MCF 10A (cell line): ENCODE measurements at regions not wholly inside any gene's neighbourhood (a gene's known extent, or its start where the extent isn't known, plus 50 kb on each side); places are given as distances from the start of the nearest gene placed in this dataset.

ENCODE experiments used
- BruUV-seq: library from RNA; stranded (reverse); fragments of 400-500 nt; replicated peaks from 2 replicates; lab custom pipeline; 2021; lab: Mats Ljungman, UMichigan
- CTCF ChIA-PET: fragments of 300-600 bp; sonication (Branson Sonifier 250); formaldehyde crosslinking; extraction: SDS; loops from one replicate; lab custom pipeline; 2021; ENCODE audit warnings: antibody characterized with exemption, inconsistent platforms; lab: Yijun Ruan, JAX
- POLR2A ChIA-PET: fragments of 300-600, 350-650 bp; sonication (Branson Sonifier 250); formaldehyde crosslinking; extraction: SDS; loops from one replicate; lab custom pipeline; 2020; ENCODE audit warnings: antibody characterized with exemption, inconsistent platforms; lab: Yijun Ruan, JAX
- DNase-seq: peaks from one replicate; pipeline ENCODE4 v3.0.0-alpha.2; 2018; ENCODE audit not compliant: unreplicated experiment
- H3K27ac Mint-ChIP-seq: one replicate; pipeline ENCODE4 v1.8.0; 2022; ENCODE audit warnings: mild to moderate bottlenecking, low read depth, mixed read lengths; ENCODE audit not compliant: unreplicated experiment
- H3K27me3 Mint-ChIP-seq: one replicate; pipeline ENCODE4 v1.8.0; 2022; ENCODE audit warnings: mixed read lengths; ENCODE audit not compliant: insufficient read depth, unreplicated experiment
- H3K36me3 Mint-ChIP-seq: one replicate; pipeline ENCODE4 v1.8.0; 2022; ENCODE audit warnings: mild to moderate bottlenecking, moderate library complexity, mixed read lengths; ENCODE audit not compliant: insufficient read depth, unreplicated experiment
- H3K4me1 Mint-ChIP-seq: one replicate; pipeline ENCODE4 v1.8.0; 2022; ENCODE audit warnings: mixed read lengths; ENCODE audit not compliant: insufficient read depth, unreplicated experiment
- H3K4me3 Mint-ChIP-seq: one replicate; pipeline ENCODE4 v1.8.0; 2022; ENCODE audit warnings: mild to moderate bottlenecking, moderate library complexity, mixed read lengths; ENCODE audit not compliant: unreplicated experiment
- H3K9me3 Mint-ChIP-seq: one replicate; pipeline ENCODE4 v1.8.0; 2022; ENCODE audit warnings: mixed read lengths; ENCODE audit not compliant: unreplicated experiment
- CTCF ChIP-seq: fragments of 200-600 bp; IDR thresholded peaks from one replicate; pipeline ENCODE4 v1.8.0; 2022; ENCODE audit warnings: antibody characterized with exemption, mild to moderate bottlenecking; ENCODE audit not compliant: unreplicated experiment
- intact Hi-C: fragments of 100-400 bp; cut with micrococcal nuclease; formaldehyde crosslinking; loops from 2 replicates; pipeline ENCODE4 v1.14.1; 2022

GRCh38 chr5:21613971-21614488, 1239.1 kb downstream of the CDH12 start:
- H3K36me3 Mint-ChIP-seq = no peaks in the 10 kb centered on the region
- CTCF ChIA-PET = interaction anchor here (0.8 kb wide), 1 partner anchor 129 kb away, joined by 3 read pairs; no protein-coding TSS in a partner anchor
- no peaks in the 10 kb centered on the region for H3K9me3 Mint-ChIP-seq
- POLR2A ChIA-PET = no interaction called here
- H3K4me3 Mint-ChIP-seq = no peak overlapping the region
- no TSS peak for BruUV-seq
- TF ChIP-seq CTCF = no peak
- H3K27ac Mint-ChIP-seq = no peak overlapping the region
- no peak for DNase-seq
- no peaks in the 10 kb centered on the region for H3K4me1 Mint-ChIP-seq
- intact Hi-C loops = no loop called here
- no peaks in the 10 kb centered on the region for H3K27me3 Mint-ChIP-seq

DNA sequence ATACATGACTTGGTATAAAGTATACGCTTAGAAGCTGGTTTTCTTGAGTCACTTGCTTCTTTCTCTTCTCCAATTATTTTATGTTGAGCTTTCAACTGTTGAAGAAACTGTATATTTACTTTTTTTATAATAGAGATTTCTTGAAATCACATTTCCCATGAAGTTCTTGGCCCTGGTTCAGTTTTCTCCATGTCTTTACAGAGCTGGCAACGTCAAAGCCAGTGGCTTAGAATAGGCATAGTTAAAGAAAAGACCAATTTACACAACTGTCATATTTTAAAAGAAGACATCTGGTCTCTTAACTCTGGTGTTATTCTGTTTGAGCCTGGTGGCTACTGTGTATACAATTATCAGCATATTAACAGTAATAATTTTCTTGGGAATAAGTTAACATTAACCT, 1249.3 kb downstream of the CDH12 start:
- DNase-seq = no peak
- no peaks in the 10 kb centered on the region for H3K9me3 Mint-ChIP-seq
- BruUV-seq = no TSS peak
- POLR2A ChIA-PET = no interaction called here
- H3K36me3 Mint-ChIP-seq = no peaks in the 10 kb centered on the region
- no peak for TF ChIP-seq CTCF
- no peaks in the 10 kb centered on the region for H3K27me3 Mint-ChIP-seq
- CTCF ChIA-PET = no interaction called here
- intact Hi-C loops = no loop called here
- no peak overlapping the region for H3K27ac Mint-ChIP-seq
- H3K4me1 Mint-ChIP-seq = no peaks in the 10 kb centered on the region
- H3K4me3 Mint-ChIP-seq = no peak overlapping the region

GRCh38 chr5:21594566-21594965, 1258.6 kb downstream of the CDH12 start:
- no peak for TF ChIP-seq CTCF
- no peak for DNase-seq
- ChIA-PET POLR2A (no interaction called here), CTCF (interaction anchor here (0.5 to 0.6 kb wide), 2 partner anchors 72 to 435 kb away, joined by 3 to 4 read pairs; no protein-coding TSS in a partner anchor)
- H3K9me3 Mint-ChIP-seq = no peaks in the 10 kb centered on the region
- intact Hi-C loops = no loop called here
- no peak overlapping the region for H3K4me3 Mint-ChIP-seq
- BruUV-seq = no TSS peak
- no peaks in the 10 kb centered on the region for H3K36me3 Mint-ChIP-seq
- no peaks in the 10 kb centered on the region for H3K4me1 Mint-ChIP-seq
- no peak overlapping the region for H3K27ac Mint-ChIP-seq
- no peaks in the 10 kb centered on the region for H3K27me3 Mint-ChIP-seq

DNA sequence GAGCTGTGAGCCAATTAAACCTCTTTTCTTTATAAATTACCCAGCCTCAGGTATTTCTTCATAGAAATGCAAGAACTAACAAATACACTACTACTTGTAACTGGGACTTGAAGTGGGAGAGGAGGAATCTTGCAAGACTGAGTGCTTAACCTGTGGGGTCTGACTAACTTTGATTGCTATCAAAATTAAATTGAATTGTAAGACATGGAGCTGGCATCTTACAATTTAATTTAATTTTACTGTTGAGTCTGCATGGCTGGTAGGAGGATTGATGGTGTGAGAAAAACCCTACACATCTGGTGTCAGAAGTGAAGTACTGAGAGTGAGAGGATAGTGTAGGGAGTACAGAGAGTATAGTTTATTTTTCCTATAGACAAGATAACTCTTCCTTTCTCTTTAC, 1259.9 kb downstream of the CDH12 start:
- no peak for TF ChIP-seq CTCF
- Mint-ChIP-seq H3K4me1 (no peaks in the 10 kb centered on the region), H3K36me3 (no peaks in the 10 kb centered on the region), H3K4me3 (no peak overlapping the region), H3K27ac (no peak overlapping the region), H3K27me3 (no peaks in the 10 kb centered on the region), H3K9me3 (no peaks in the 10 kb centered on the region)
- no TSS peak for BruUV-seq
- POLR2A ChIA-PET = interaction anchor here (0.6 kb wide), 1 partner anchor 43 kb away, joined by 3 read pairs; no protein-coding TSS in a partner anchor
- CTCF ChIA-PET = no interaction called here
- no peak for DNase-seq
- intact Hi-C loops = no loop called here
